Right lobe of liver (tissue), 6 donors: ENCODE measurements at regions not wholly inside any gene's neighbourhood (a gene's known extent, or its start where the extent isn't known, plus 50 kb on each side); places are given as distances from the start of the nearest gene placed in this dataset.

Experiments used
- ATAC-seq, 4 donors: fragments of 200-7000 bp; cut with Tn5 transposase; one replicate each; pipeline ENCODE4 v1.9.1; 2020; ENCODE audit warnings: mild to moderate bottlenecking in 4 of 4, moderate library complexity in 4 of 4
- DNase-seq, 3 donors: peaks; one replicate each; pipeline ENCODE4 v3.0.0-alpha.2; 2020
- H3K27ac ChIP-seq, 3 donors: fragments of 200-600 bp; one replicate each; pipeline ENCODE4 v1.8.0; 2022
- H3K27me3 ChIP-seq, 2 donors: fragments of 200-600 bp; one replicate each; pipeline ENCODE4 v1.8.0; 2022
- H3K36me3 ChIP-seq, 4 donors: fragments of 200-600 bp; sonication (generic) in 1 of 4; one replicate each; pipeline versions ENCODE4 v1.5.1 to v1.8.0; 2017 to 2022; ENCODE audit warnings: control low read depth in 1 of 4
- H3K4me1 ChIP-seq, 4 donors: fragments of 200-600 bp; sonication (generic) in 1 of 4; one replicate each; pipeline versions ENCODE4 v1.5.1 to v1.8.0; 2017 to 2022; ENCODE audit warnings: control low read depth in 1 of 4
- H3K4me3 ChIP-seq, 3 donors: fragments of 200-600 bp; one replicate each; pipeline ENCODE4 v1.8.0; 2022
- H3K9me3 ChIP-seq, 4 donors: fragments of 200-600 bp; sonication (generic) in 1 of 4; one replicate each; pipeline versions ENCODE4 v1.5.1 to v1.8.0; 2017 to 2022; ENCODE audit warnings: control low read depth in 1 of 4
- CTCF ChIP-seq, 4 donors: fragments of 200-600 bp in 3 of 4; fragments of 450-650 bp in 1 of 4; IDR thresholded peaks; one replicate each; pipeline versions ENCODE4 v1.5.1 to v1.8.0; 2016 to 2022; ENCODE audit warnings: antibody characterized with exemption in 4 of 4, mild to moderate bottlenecking in 2 of 4
- POLR2A ChIP-seq: fragments of 450-650 bp; IDR thresholded peaks from one replicate; pipeline ENCODE4 v1.6.1; 2017; ENCODE audit warnings: antibody characterized with exemption, mild to moderate bottlenecking
- WGBS: methylation state at CpG from one replicate; pipeline ENCODE4 v1.1.6; 2018; ENCODE audit warnings: low coverage, low lambda C conversion rate; ENCODE audit not compliant: insufficient coverage; ENCODE audit errors: missing lambda C conversion rate; 5-methylcytosine and 5-hydroxymethylcytosine counted together
- intact Hi-C, 2 donors: fragments of 100-400 bp; cut with DNase I; formaldehyde crosslinking; loops; one replicate each; pipeline versions ENCODE4 v1.11.2 to v1.14.1; 2022
- donor health status: DM: no; HTN: yes; CAD: no.
- donor health status: DM: no; HTN: no; CAD: no.
- donor health status: DM: no; HTN: no; CAD: no.
- donor health status: DM: no; HTN: yes; CAD: no.
- donor health status: DM: no; HTN: yes; CAD: no.

GRCh38 chr18:43572163-43572562, 294.9 kb upstream of the SYT4 start:
- no peak overlapping the region for H3K27ac ChIP-seq
- H3K4me3 ChIP-seq, result no peak overlapping the region
- H3K9me3 ChIP-seq, result no peaks in the 10 kb centered on the region
- intact Hi-C loops, result no loop called here
- ATAC-seq (no peak), DNase-seq (no peak)
- TF ChIP-seq POLR2A (no peak), CTCF (IDR thresholded peaks at IDR 0.05) (no peak)
- 61% methylated on average over 2 of the region's 2 CpGs for WGBS
- H3K27me3 ChIP-seq, result no peaks in the 10 kb centered on the region
- no peaks in the 10 kb centered on the region for H3K36me3 ChIP-seq
- H3K4me1 ChIP-seq, result no peaks in the 10 kb centered on the region

GRCh38 chr18:43574974-43575373, 297.7 kb upstream of the SYT4 start:
- no peak for ATAC-seq
- WGBS, result 52% methylated on average over 3 of the region's 3 CpGs
- no peaks in the 10 kb centered on the region for H3K4me1 ChIP-seq
- H3K27ac ChIP-seq, result no peak overlapping the region
- H3K36me3 ChIP-seq, result no peaks in the 10 kb centered on the region
- H3K9me3 ChIP-seq, result no peaks in the 10 kb centered on the region
- no peak for TF ChIP-seq POLR2A
- TF ChIP-seq CTCF (IDR thresholded peaks at IDR 0.05), result no peak
- no peaks in the 10 kb centered on the region for H3K27me3 ChIP-seq
- H3K4me3 ChIP-seq, result no peak overlapping the region
- intact Hi-C loops, result no loop called here
- DNase-seq, result no peak

GRCh38 chr18:43578211-43578610, 300.9 kb upstream of the SYT4 start:
- DNase-seq (no peak), ATAC-seq (no peak)
- H3K4me1 ChIP-seq, result no peaks in the 10 kb centered on the region
- H3K27ac ChIP-seq, result no peak overlapping the region
- no peaks in the 10 kb centered on the region for H3K36me3 ChIP-seq
- TF ChIP-seq POLR2A, result no peak
- no peak for TF ChIP-seq CTCF (IDR thresholded peaks at IDR 0.05)
- H3K9me3 ChIP-seq, result no peaks in the 10 kb centered on the region
- intact Hi-C loops, result no loop called here
- 42% methylated on average over 1 of the region's 1 CpG for WGBS
- H3K4me3 ChIP-seq, result no peak overlapping the region
- no peaks in the 10 kb centered on the region for H3K27me3 ChIP-seq

- H3K27ac ChIP-seq, result no peak overlapping the region
- DNase-seq (no peak), ATAC-seq (no peak)
- no peaks in the 10 kb centered on the region for H3K27me3 ChIP-seq
- TF ChIP-seq POLR2A (no peak), CTCF (IDR thresholded peaks at IDR 0.05) (no peak)
- intact Hi-C loops, result no loop called here
- no peaks in the 10 kb centered on the region for H3K36me3 ChIP-seq
- no peak overlapping the region for H3K4me3 ChIP-seq
- no peaks in the 10 kb centered on the region for H3K4me1 ChIP-seq
- WGBS, result 30% methylated on average over 3 of the region's 4 CpGs
- H3K9me3 ChIP-seq, result no peaks in the 10 kb centered on the region
Observed at GRCh38 chr18:43578706-43579105, 301.4 kb upstream of the SYT4 start.

GRCh38 chr18:43581936-43582519, 304.7 kb upstream of the SYT4 start:
- TF ChIP-seq POLR2A (no peak), CTCF (IDR thresholded peaks at IDR 0.05) (no peak)
- no peaks in the 10 kb centered on the region for H3K4me1 ChIP-seq

More at GRCh38 chr18:43581936-43582519, 304.7 kb upstream of the SYT4 start:
- H3K27ac ChIP-seq, result no peak overlapping the region
- H3K9me3 ChIP-seq, result no peaks in the 10 kb centered on the region
- H3K27me3 ChIP-seq, result no peaks in the 10 kb centered on the region
- DNase-seq (no peak), ATAC-seq (peak; percentile 61 to 80 (median 73))
- 44% methylated on average over 2 of the region's 2 CpGs for WGBS
- intact Hi-C loops, result no loop called here
- H3K4me3 ChIP-seq, result no peak overlapping the region
- no peaks in the 10 kb centered on the region for H3K36me3 ChIP-seq
